WTC11 (cell line): ENCODE measurements at regions not wholly inside any gene's neighbourhood (a gene's known extent, or its start where the extent isn't known, plus 50 kb on each side); places are given as distances from the start of the nearest gene placed in this dataset.

Source experiments
- ATF3 ChIP-seq: sonication (generic); formaldehyde crosslinking; conservative IDR thresholded peaks from 2 replicates; pipeline ENCODE4 v1.8.1; 2022; ENCODE audit warnings: mild to moderate bottlenecking, missing genetic modification reagents
- CREM ChIP-seq: sonication (generic); formaldehyde crosslinking; IDR thresholded peaks from 2 replicates; pipeline ENCODE4 v1.8.1; 2022; ENCODE audit warnings: mild to moderate bottlenecking, missing genetic modification reagents, moderate library complexity
- CTCF ChIP-seq: fragments of 200-600 bp; IDR thresholded peaks from 2 replicates; pipeline ENCODE4 v1.8.0; 2022; ENCODE audit warnings: antibody characterized with exemption
- MAX ChIP-seq: sonication (generic); formaldehyde crosslinking; IDR thresholded peaks from 2 replicates; pipeline ENCODE4 v1.8.0; 2022; ENCODE audit warnings: mild to moderate bottlenecking, missing genetic modification reagents
- NFATC4 ChIP-seq: fragments of 250-450 bp; sonication (Bioruptor Pico); IDR thresholded peaks from 2 replicates; pipeline ENCODE4 v1.9.0; 2021; ENCODE audit warnings: mild to moderate bottlenecking
- NR1H2 ChIP-seq: sonication (generic); formaldehyde crosslinking; IDR thresholded peaks from 2 replicates; pipeline ENCODE4 v1.9.0; 2021; ENCODE audit warnings: mild to moderate bottlenecking, moderate library complexity, missing genetic modification reagents
- NR2C2 ChIP-seq: sonication (generic); formaldehyde crosslinking; IDR thresholded peaks from 2 replicates; pipeline ENCODE4 v1.8.0; 2022; ENCODE audit warnings: mild to moderate bottlenecking, missing genetic modification reagents
- NR3C1 ChIP-seq: sonication (generic); formaldehyde crosslinking; conservative IDR thresholded peaks from 2 replicates; pipeline ENCODE4 v1.8.1; 2023; ENCODE audit warnings: low read depth, mild to moderate bottlenecking, missing genetic modification reagents
- SMAD4 ChIP-seq: sonication (generic); formaldehyde crosslinking; IDR thresholded peaks from 2 replicates; pipeline ENCODE4 v1.8.0; 2022; ENCODE audit warnings: mild to moderate bottlenecking, missing genetic modification reagents
- SP1 ChIP-seq: sonication (generic); formaldehyde crosslinking; conservative IDR thresholded peaks from 2 replicates; pipeline ENCODE4 v1.8.1; 2022; ENCODE audit warnings: missing genetic modification reagents
- ZMAT4 ChIP-seq: fragments of 250-450 bp; sonication (Bioruptor Pico); IDR thresholded peaks from 2 replicates; pipeline ENCODE4 v1.9.0; 2021; ENCODE audit warnings: mild to moderate bottlenecking
- ZNF121 ChIP-seq: sonication (generic); formaldehyde crosslinking; IDR thresholded peaks from 2 replicates; pipeline ENCODE4 v1.8.0; 2023; ENCODE audit warnings: missing genetic modification reagents

- no peak for TF ChIP-seq NR3C1
- no peak for TF ChIP-seq NFATC4
- no peak for TF ChIP-seq CTCF
- no peak for TF ChIP-seq ATF3 (CRISPR knock-in tag)
- TF ChIP-seq MAX, result no peak
- TF ChIP-seq NR1H2, result no peak
- TF ChIP-seq ZMAT4 (CRISPR knock-in tag), result no peak
- TF ChIP-seq SMAD4, result no peak
- TF ChIP-seq ZNF121 (CRISPR knock-in tag), result no peak
- TF ChIP-seq NR2C2 (CRISPR knock-in tag), result no peak
- TF ChIP-seq SP1 (CRISPR knock-in tag), result no peak
- TF ChIP-seq CREM, result no peak
Observed at GRCh38 chr4:181846934-181847333, 396.3 kb upstream of the TENM3 start.
